Lower lobe of right lung (tissue), 2 donors: ENCODE measurements at regions not wholly inside any gene's neighbourhood (a gene's known extent, or its start where the extent isn't known, plus 50 kb on each side); places are given as distances from the start of the nearest gene placed in this dataset.

Experiments used
- ATAC-seq, 2 donors: fragments of 200-7000 bp; cut with Tn5 transposase; one replicate each; pipeline ENCODE4 v1.9.1; 2020 to 2022; ENCODE audit warnings: mild to moderate bottlenecking in 2 of 2, moderate library complexity in 2 of 2
- DNase-seq: peaks from one replicate; pipeline ENCODE4 v3.0.0-alpha.2; 2020
- H3K27ac ChIP-seq: fragments of 200-600 bp; one replicate; pipeline ENCODE4 v1.8.0; 2022
- H3K27me3 ChIP-seq: fragments of 200-600 bp; one replicate; pipeline ENCODE4 v1.8.0; 2022; ENCODE audit warnings: low read depth
- H3K36me3 ChIP-seq: fragments of 200-600 bp; one replicate; pipeline ENCODE4 v1.8.0; 2022; ENCODE audit warnings: mild to moderate bottlenecking
- H3K4me1 ChIP-seq: fragments of 200-600 bp; one replicate; pipeline ENCODE4 v1.8.0; 2022
- H3K4me3 ChIP-seq: fragments of 200-600 bp; one replicate; pipeline ENCODE4 v1.8.0; 2022; ENCODE audit warnings: mild to moderate bottlenecking
- H3K9me3 ChIP-seq: fragments of 200-600 bp; one replicate; pipeline ENCODE4 v1.8.0; 2022
- intact Hi-C: fragments of 100-400 bp; cut with DNase I; formaldehyde crosslinking; loops from one replicate; pipeline ENCODE4 v1.11.0; 2022
- TF ChIP-seq, protein P1 (sequence below): fragments of 200-600 bp; IDR thresholded peaks from one replicate; pipeline ENCODE4 v1.8.0; 2022; ENCODE audit warnings: antibody characterized with exemption, mild to moderate bottlenecking
- donor health status: DM: no; HTN: yes; CAD: no; lungs with severe emphysema.

DNA sequence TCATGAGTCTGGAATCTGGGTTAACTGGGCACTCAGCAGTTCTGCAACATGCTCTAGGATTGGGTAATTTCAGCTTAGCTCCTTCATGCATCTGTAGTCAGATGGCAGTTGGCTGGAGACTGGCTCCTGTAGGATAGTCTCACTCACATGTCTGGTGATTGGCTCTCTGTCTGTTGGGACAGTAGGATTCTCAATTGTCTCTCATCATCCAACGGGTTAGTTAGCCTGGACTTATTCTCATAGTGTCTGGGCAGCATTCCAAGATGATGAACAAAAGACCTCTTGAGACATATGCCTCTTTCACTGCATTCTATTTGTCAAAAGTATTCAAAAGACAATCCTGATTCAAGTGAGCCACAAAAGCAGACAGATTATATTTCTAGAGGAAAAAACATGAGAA lies 795.6 kb upstream of the GALNTL6 start:
- TF ChIP-seq, protein P1, sequence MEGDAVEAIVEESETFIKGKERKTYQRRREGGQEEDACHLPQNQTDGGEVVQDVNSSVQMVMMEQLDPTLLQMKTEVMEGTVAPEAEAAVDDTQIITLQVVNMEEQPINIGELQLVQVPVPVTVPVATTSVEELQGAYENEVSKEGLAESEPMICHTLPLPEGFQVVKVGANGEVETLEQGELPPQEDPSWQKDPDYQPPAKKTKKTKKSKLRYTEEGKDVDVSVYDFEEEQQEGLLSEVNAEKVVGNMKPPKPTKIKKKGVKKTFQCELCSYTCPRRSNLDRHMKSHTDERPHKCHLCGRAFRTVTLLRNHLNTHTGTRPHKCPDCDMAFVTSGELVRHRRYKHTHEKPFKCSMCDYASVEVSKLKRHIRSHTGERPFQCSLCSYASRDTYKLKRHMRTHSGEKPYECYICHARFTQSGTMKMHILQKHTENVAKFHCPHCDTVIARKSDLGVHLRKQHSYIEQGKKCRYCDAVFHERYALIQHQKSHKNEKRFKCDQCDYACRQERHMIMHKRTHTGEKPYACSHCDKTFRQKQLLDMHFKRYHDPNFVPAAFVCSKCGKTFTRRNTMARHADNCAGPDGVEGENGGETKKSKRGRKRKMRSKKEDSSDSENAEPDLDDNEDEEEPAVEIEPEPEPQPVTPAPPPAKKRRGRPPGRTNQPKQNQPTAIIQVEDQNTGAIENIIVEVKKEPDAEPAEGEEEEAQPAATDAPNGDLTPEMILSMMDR, result no peak
- Histone ChIP-seq H3K4me1 (no peaks in the 10 kb centered on the region), H3K27ac (no peak overlapping the region), H3K9me3 (no peaks in the 10 kb centered on the region), H3K36me3 (no peaks in the 10 kb centered on the region), H3K27me3 (no peaks in the 10 kb centered on the region), H3K4me3 (no peak overlapping the region)
- ATAC-seq (no peak), DNase-seq (no peak)
- intact Hi-C loops, result no loop called here

DNA sequence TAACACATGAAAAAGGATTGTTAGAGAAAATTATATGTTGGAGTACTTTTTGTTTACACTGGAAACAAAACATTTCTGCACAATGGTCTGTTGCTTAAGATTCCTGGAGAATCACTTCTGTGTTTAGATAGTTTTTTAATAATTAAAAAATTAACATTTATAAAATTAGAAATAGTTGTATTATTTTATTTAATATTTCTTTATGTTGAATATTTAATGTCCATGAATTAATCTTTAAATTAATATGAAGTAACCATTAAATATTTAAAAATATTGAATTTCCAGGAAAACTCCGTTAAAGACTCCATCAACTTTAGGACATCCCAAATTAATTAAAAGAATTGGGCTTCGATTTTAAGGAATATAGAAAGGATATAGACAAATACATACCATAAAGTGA lies 797.1 kb upstream of the GALNTL6 start:
- intact Hi-C loops, result no loop called here
- Histone ChIP-seq H3K27ac (no peak overlapping the region), H3K4me3 (no peak overlapping the region), H3K9me3 (no peaks in the 10 kb centered on the region), H3K4me1 (no peaks in the 10 kb centered on the region), H3K36me3 (no peaks in the 10 kb centered on the region), H3K27me3 (no peaks in the 10 kb centered on the region)
- DNase-seq (no peak), ATAC-seq (no peak)
- TF ChIP-seq, protein P1, result no peak

DNA sequence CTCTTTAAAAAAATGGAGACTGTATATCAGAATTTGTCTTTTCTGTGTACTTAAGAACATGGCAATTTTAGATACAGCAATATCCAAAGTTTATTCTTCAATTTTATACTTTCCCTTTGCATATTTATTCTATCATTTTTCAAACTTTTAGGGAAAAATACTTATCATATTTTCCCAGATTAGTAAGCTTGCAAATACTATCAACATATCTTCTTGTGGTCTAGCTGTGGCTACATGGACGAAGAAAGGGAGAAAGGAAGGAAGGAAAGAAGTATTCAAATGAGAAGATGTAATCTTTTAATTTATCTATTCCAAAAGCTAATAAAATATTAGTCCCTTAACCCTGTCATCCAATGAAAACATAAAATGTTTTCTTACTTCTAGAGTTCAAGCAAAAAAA lies 797.8 kb upstream of the GALNTL6 start:
- no peaks in the 10 kb centered on the region for H3K4me1 ChIP-seq
- H3K4me3 ChIP-seq, result no peak overlapping the region
- TF ChIP-seq, protein P1, result no peak
- no peaks in the 10 kb centered on the region for H3K36me3 ChIP-seq
- intact Hi-C loops, result no loop called here
- H3K9me3 ChIP-seq, result no peaks in the 10 kb centered on the region
- H3K27ac ChIP-seq, result no peak overlapping the region
- no peak for ATAC-seq
- no peak for DNase-seq
- H3K27me3 ChIP-seq, result no peaks in the 10 kb centered on the region

DNA sequence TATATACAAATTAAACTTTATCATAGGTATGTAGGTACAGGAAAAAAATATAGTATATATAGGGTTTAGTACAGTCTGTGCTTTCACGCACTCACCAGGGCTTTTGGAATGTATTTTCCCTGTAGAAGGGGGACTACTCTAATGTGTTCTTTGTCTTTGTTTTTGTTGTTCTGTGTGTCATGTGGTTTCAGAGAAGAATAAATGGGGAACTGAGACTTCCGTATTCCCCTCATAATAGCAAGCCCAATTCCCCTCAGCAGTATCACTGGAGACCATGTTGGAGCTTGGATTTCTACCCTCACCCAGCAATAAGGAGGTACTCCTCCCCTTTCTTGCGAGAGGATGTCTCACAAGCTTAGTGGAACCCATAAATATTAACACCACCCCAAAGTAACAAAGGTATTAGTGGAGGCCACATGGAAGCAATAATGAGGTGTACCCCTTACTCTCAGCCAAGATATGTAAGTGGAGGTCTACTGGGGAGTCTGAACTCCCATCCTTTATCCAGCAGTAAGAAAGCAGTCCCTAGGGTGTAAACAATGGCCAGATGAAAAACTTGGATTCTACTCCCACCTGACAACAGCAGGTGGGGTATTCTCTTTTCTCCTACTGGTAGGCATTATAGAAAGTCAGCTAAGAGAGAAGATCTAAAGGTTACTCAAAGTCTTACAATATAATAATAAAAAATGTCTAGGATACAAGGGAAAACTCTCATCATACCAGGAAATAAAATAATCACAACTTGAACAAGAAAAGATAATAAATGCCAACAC lies 805.4 kb upstream of the GALNTL6 start:
- H3K4me1 ChIP-seq, result no peaks in the 10 kb centered on the region
- H3K9me3 ChIP-seq, result no peaks in the 10 kb centered on the region
- no peaks in the 10 kb centered on the region for H3K27me3 ChIP-seq
- no peak overlapping the region for H3K27ac ChIP-seq
- intact Hi-C loops, result no loop called here
- TF ChIP-seq, protein P1, result no peak
- ATAC-seq, result no peak
- DNase-seq, result no peak
- no peaks in the 10 kb centered on the region for H3K36me3 ChIP-seq
- H3K4me3 ChIP-seq, result no peak overlapping the region

DNA sequence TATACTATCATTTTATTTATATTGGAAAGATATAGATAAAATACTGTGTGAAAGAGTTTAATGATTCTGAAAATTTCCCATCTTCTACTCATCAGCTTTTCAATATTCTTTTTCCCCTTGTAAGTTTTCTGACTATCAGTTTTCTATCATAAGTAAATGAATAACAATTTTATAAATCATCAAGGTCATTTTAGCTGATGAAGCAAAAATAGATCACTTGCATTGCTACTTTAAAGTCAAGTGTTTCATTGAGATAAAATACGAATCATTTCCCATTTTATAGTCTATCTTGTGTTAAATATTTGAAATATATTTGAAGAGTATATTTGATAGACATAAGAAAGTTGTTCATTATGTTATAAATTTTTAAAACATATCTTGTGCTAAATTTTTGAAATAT lies 811.0 kb upstream of the GALNTL6 start:
- ATAC-seq (no peak), DNase-seq (no peak)
- Histone ChIP-seq H3K9me3 (no peaks in the 10 kb centered on the region), H3K27me3 (no peaks in the 10 kb centered on the region), H3K4me3 (no peak overlapping the region), H3K4me1 (no peaks in the 10 kb centered on the region), H3K27ac (no peak overlapping the region), H3K36me3 (no peaks in the 10 kb centered on the region)
- intact Hi-C loops, result no loop called here
- TF ChIP-seq, protein P1, result no peak
